Lung (tissue), 11 donors: ENCODE measurements at regions not wholly inside any gene's neighbourhood (a gene's known extent, or its start where the extent isn't known, plus 50 kb on each side); places are given as distances from the start of the nearest gene placed in this dataset.

ENCODE experiments used
- ATAC-seq: fragments of 200-7000 bp; cut with Tn5 transposase; one replicate; pipeline ENCODE4 v1.9.1; 2020; ENCODE audit warnings: moderate number of reproducible peaks; ENCODE audit not compliant: insufficient read depth, low FRiP score
- DNase-seq, 3 donors: peaks; one replicate each; pipeline ENCODE4 v3.0.0-alpha.2; 2013 to 2017
- H3K27ac ChIP-seq, 2 donors: one replicate each; pipeline ENCODE4 v1.5.1; 2013; ENCODE audit warnings: mild to moderate bottlenecking in 2 of 2, moderate library complexity in 2 of 2, control low read depth in 1 of 2, inconsistent platforms in 1 of 2, low read depth in 1 of 2, low read length in 1 of 2
- H3K27me3 ChIP-seq, 3 donors: one replicate each; pipeline ENCODE4 v1.5.1; 2013; ENCODE audit warnings: low read length in 2 of 3; ENCODE audit not compliant: control insufficient read depth in 3 of 3, insufficient read depth in 3 of 3
- H3K36me3 ChIP-seq, 4 donors: one replicate each; pipeline ENCODE4 v1.5.1; 2013; ENCODE audit warnings: low read length in 4 of 4, mild to moderate bottlenecking in 1 of 4, moderate library complexity in 1 of 4; ENCODE audit not compliant: control insufficient read depth in 4 of 4, insufficient read depth in 4 of 4
- H3K4me1 ChIP-seq, 5 donors: one replicate each; pipeline ENCODE4 v1.5.1; 2013; ENCODE audit warnings: low read length in 5 of 5, mild to moderate bottlenecking in 2 of 5, moderate library complexity in 1 of 5; ENCODE audit not compliant: control insufficient read depth in 5 of 5, insufficient read depth in 5 of 5
- H3K4me3 ChIP-seq: one replicate; pipeline ENCODE4 v1.5.1; 2013; ENCODE audit warnings: mild to moderate bottlenecking, control low read depth, moderate library complexity
- H3K9ac ChIP-seq, 2 donors: one replicate each; pipeline ENCODE4 v1.5.1; 2013; ENCODE audit warnings: low read length in 2 of 2, control low read depth in 1 of 2; ENCODE audit not compliant: insufficient read depth in 1 of 2
- H3K9me3 ChIP-seq, 4 donors: one replicate each; pipeline ENCODE4 v1.5.1; 2013; ENCODE audit warnings: low read length in 3 of 4, mild to moderate bottlenecking in 1 of 4, moderate library complexity in 1 of 4; ENCODE audit not compliant: control insufficient read depth in 4 of 4, insufficient read depth in 3 of 4
- CTCF ChIP-seq: IDR thresholded peaks from 2 replicates; pipeline ENCODE4 v1.5.1; 2012; ENCODE audit warnings: mild to moderate bottlenecking; ENCODE audit errors: control extremely low read depth, extremely low read depth
- WGBS, 2 donors: extraction: QIAGEN DNeasy Blood & Tissue Kit; methylation state at CpG; one replicate each; pipeline ENCODE4 v1.1.7; 2013; 5-methylcytosine and 5-hydroxymethylcytosine counted together
- donor health status: control.
- donor health status: control.
- donor health status: Bipolar disorder and iron deficiency.
- donor health status: healthy.
- donor health status: DM: yes; HTN: yes; CAD: no.

GRCh38 chr14:42001431-42001830 lies 394.8 kb downstream of the LRFN5 start:
- whole genome bisulfite sequencing, 2 donors = 81 to 83% methylated on average over 3 of the region's 3 CpGs
- H3K9me3 ChIP-seq = no peaks in the 10 kb centered on the region
- no peak overlapping the region for H3K4me3 ChIP-seq

GRCh38 chr14:42000450-42000849 lies 393.8 kb downstream of the LRFN5 start:
- 95 to 100% methylated on average over 1 of the region's 1 CpG for WGBS, 2 donors
- no peak overlapping the region for H3K9ac ChIP-seq
- no peaks in the 10 kb centered on the region for H3K9me3 ChIP-seq
- no peak overlapping the region for H3K4me3 ChIP-seq
- no peaks in the 10 kb centered on the region for H3K36me3 ChIP-seq
- DNase-seq = no peak
- H3K27me3 ChIP-seq = no peaks in the 10 kb centered on the region
- no peak overlapping the region for H3K27ac ChIP-seq
- ATAC-seq = no peak
- no peak for TF ChIP-seq CTCF
- H3K4me1 ChIP-seq = no peaks in the 10 kb centered on the region

More at GRCh38 chr14:42001431-42001830, 394.8 kb downstream of the LRFN5 start:
- Histone ChIP-seq H3K4me1 (no peaks in the 10 kb centered on the region), H3K9ac (no peak overlapping the region), H3K27ac (no peak overlapping the region), H3K27me3 (no peaks in the 10 kb centered on the region), H3K36me3 (no peaks in the 10 kb centered on the region)
- no peak for TF ChIP-seq CTCF
- DNase-seq (no peak), ATAC-seq (no peak)

- no peaks in the 10 kb centered on the region for H3K9me3 ChIP-seq
- no peak overlapping the region for H3K9ac ChIP-seq
- no peak for DNase-seq
- no peak for ATAC-seq
- no peak overlapping the region for H3K4me3 ChIP-seq
- WGBS, 2 donors = 80 to 84% methylated on average over 1 of the region's 1 CpG
- H3K27me3 ChIP-seq = no peaks in the 10 kb centered on the region
- no peaks in the 10 kb centered on the region for H3K4me1 ChIP-seq
- H3K27ac ChIP-seq = no peak overlapping the region
- no peak for TF ChIP-seq CTCF
- no peaks in the 10 kb centered on the region for H3K36me3 ChIP-seq
Measured at GRCh38 chr14:41993687-41994086, 387.0 kb downstream of the LRFN5 start.

- no peak overlapping the region for H3K9ac ChIP-seq
Measured at GRCh38 chr14:41986700-41987099, 380.0 kb downstream of the LRFN5 start.

More at GRCh38 chr14:41986700-41987099, 380.0 kb downstream of the LRFN5 start:
- DNase-seq = no peak
- Histone ChIP-seq H3K27ac (no peak overlapping the region), H3K4me1 (no peaks in the 10 kb centered on the region), H3K27me3 (no peaks in the 10 kb centered on the region), H3K4me3 (no peak overlapping the region), H3K9me3 (no peaks in the 10 kb centered on the region), H3K36me3 (no peaks in the 10 kb centered on the region)
- no peak for ATAC-seq
- TF ChIP-seq CTCF = no peak
